Activated CD8-positive, alpha-beta T cell treated with anti-CD3 and anti-CD28 coated beads for 36 hours (primary cell): ENCODE measurements at regions not wholly inside any gene's neighbourhood (a gene's known extent, or its start where the extent isn't known, plus 50 kb on each side); places are given as distances from the start of the nearest gene placed in this dataset.

Experiments used
- ATAC-seq: fragments of 200-7000 bp; cut with Tn5 transposase; one replicate; pipeline ENCODE4 v1.10.0; 2021; ENCODE audit warnings: mild to moderate bottlenecking, moderate library complexity
- CTCF ChIA-PET: fragments of 350-600 bp; sonication (Branson Sonifier 250); formaldehyde crosslinking; loops from one replicate; lab custom pipeline; 2021; ENCODE audit warnings: antibody characterized with exemption; lab: Charles Lee
- POLR2A ChIA-PET: fragments of 350-600 bp; sonication (Branson Sonifier 250); formaldehyde crosslinking; loops from one replicate; lab custom pipeline; 2021; ENCODE audit warnings: antibody characterized with exemption; lab: Charles Lee
- DNase-seq: peaks from one replicate; pipeline ENCODE4 v3.0.0-alpha.2; 2020
- H3K27ac Mint-ChIP-seq: one replicate; pipeline ENCODE4 v1.8.0; 2021; ENCODE audit warnings: mild to moderate bottlenecking, mixed read lengths
- H3K27me3 Mint-ChIP-seq: one replicate; pipeline ENCODE4 v1.8.0; 2021; ENCODE audit warnings: mixed read lengths
- H3K36me3 Mint-ChIP-seq: one replicate; pipeline ENCODE4 v1.8.0; 2021; ENCODE audit warnings: low read depth, mixed read lengths
- H3K4me1 Mint-ChIP-seq: one replicate; pipeline ENCODE4 v1.8.0; 2021; ENCODE audit warnings: low read depth, mixed read lengths
- H3K4me3 Mint-ChIP-seq: one replicate; pipeline ENCODE4 v1.8.0; 2021; ENCODE audit warnings: mild to moderate bottlenecking, moderate library complexity, mixed read lengths
- H3K9me3 Mint-ChIP-seq: one replicate; pipeline ENCODE4 v1.8.0; 2021; ENCODE audit warnings: mixed read lengths
- intact Hi-C: fragments of 100-400 bp; cut with micrococcal nuclease; formaldehyde crosslinking; loops from one replicate; pipeline ENCODE4 v1.10.0; 2022
- TF ChIP-seq, protein P1 (sequence below): fragments of 200-600 bp; IDR thresholded peaks from one replicate; pipeline ENCODE4 v1.8.0; 2022; ENCODE audit warnings: antibody characterized with exemption, mild to moderate bottlenecking

DNA sequence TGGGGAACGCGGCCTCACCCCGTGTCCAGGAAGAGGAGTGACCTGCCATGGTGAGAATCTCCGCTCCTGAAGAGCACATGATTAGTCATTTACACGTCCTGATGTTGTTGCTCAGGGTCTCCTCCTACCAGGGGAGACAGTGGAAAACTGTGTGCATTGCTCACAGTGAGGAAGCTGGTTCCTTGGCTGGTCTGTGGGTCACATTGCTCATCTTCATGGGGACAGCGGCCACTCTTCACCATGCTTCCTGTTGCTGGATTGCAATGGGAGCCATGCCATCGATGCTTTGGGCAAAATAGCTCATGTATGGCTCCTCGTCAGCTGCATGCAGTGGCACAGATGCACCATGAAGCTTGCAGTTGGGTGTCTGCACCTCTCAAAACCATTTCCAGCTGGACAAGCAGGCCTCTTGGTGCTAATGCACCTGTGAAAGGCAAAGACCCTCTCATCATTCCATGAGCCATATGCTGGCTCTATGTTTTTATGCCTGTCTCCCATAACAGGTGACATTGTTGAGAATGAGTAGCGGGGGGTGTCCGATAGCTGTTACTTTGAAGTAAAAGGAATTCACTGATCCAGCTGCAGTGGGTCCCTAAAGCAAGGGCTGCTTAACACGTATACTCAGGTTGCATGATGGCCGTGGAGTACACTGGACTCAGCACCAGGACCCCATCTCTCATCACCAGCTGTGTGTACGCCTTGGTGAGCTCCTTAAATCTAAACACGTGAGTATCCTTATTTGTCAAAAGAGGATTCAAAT is 135.0 kb upstream of the ALKAL2 start:
- no peak for DNase-seq
- Mint-ChIP-seq H3K27ac (no peak overlapping the region), H3K4me3 (no peak overlapping the region), H3K4me1 (peaks cover 3% of the 10 kb centered on the region), H3K9me3 (no peaks in the 10 kb centered on the region), H3K27me3 (peaks cover under 1% of the 10 kb centered on the region), H3K36me3 (no peaks in the 10 kb centered on the region)
- POLR2A ChIA-PET, result no interaction called here
- ATAC-seq, result no peak
- intact Hi-C loops, result no loop called here
- TF ChIP-seq, protein P1, sequence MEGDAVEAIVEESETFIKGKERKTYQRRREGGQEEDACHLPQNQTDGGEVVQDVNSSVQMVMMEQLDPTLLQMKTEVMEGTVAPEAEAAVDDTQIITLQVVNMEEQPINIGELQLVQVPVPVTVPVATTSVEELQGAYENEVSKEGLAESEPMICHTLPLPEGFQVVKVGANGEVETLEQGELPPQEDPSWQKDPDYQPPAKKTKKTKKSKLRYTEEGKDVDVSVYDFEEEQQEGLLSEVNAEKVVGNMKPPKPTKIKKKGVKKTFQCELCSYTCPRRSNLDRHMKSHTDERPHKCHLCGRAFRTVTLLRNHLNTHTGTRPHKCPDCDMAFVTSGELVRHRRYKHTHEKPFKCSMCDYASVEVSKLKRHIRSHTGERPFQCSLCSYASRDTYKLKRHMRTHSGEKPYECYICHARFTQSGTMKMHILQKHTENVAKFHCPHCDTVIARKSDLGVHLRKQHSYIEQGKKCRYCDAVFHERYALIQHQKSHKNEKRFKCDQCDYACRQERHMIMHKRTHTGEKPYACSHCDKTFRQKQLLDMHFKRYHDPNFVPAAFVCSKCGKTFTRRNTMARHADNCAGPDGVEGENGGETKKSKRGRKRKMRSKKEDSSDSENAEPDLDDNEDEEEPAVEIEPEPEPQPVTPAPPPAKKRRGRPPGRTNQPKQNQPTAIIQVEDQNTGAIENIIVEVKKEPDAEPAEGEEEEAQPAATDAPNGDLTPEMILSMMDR, result no peak
- CTCF ChIA-PET, result no interaction called here

DNA sequence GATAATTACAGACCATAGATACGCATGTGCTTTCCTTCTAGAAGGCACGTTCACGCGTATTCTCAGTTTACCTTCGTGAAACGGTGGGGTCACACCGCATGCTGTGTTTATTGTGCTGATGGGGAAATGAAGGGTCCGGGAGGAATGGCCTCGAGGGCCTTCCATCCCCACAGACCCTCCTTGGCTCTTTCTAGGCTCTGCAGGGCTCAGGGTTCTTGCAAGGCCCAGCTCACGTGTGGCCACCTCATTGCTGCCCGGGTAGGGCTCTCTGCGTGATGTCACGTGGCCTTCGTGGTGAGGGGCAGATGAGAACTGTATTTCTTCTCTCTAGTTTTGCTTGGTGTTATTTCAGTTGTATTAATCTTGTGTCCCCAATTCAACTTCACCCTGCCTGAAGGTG is 133.5 kb upstream of the ALKAL2 start:
- Mint-ChIP-seq H3K4me3 (no peak overlapping the region), H3K27me3 (peaks cover 2% of the 10 kb centered on the region)
- TF ChIP-seq, protein P1, result no peak

DNA sequence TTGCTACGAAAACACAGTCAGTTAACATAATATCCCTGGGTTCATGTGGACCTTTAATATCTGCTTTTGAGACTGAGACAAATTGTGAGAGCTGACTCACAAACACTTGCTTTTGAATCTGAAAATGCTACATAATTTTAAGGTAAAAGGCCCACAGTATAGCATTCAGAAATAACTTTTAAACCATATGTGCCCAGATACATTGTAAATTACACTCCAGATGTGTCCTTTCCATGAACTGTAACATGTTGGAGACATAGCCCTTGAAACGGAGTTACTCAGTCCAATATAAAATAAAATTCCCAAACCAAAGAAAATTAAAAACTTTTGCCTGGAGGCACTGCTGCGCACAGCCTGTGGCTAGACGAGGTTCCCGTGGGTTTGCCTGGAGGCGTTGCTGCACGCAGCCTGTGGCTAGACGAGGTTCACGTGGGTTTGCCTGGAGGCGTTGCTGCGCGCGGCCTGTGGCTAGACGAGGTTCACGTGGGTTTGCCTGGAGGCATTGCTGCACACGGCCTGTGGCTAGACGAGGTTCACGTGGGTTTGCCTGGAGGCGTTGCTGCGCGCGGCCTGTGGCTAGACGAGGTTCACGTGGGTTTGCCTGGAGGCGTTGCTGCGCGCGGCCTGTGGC is 131.9 kb upstream of the ALKAL2 start:
- CTCF ChIA-PET, result no interaction called here
- TF ChIP-seq, protein P1, result no peak

More for the DNA sequence above, 133.5 kb upstream of the ALKAL2 start:
- Mint-ChIP-seq H3K36me3 (no peaks in the 10 kb centered on the region), H3K9me3 (no peaks in the 10 kb centered on the region), H3K4me1 (peaks cover 3% of the 10 kb centered on the region), H3K27ac (no peak overlapping the region)
- ChIA-PET CTCF (interaction anchor here (0.9 to 1.2 kb wide), 2 partner anchors 16 to 215 kb away, joined by 3 read pairs; no protein-coding TSS in a partner anchor), POLR2A (no interaction called here)
- DNase-seq (no peak), ATAC-seq (no peak)
- intact Hi-C loops, result no loop called here

DNA sequence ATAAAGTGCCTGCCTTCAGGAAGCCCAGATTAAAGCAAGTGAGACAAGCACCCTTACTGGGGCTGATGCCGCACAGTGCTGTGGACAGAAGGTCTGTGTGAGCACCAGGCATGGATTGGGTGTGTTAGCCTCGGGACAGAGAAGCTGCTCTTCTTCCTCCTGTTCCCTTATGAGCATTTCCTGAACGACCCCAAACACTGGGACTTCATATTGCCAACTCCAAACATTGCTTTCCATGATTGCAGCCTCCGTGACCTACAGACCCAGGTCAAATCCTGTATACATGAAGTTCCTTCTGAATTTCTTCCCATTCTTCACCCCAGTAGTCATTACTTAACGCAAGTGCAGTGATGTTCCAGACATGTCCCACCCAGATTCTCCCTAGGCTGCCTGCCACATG is 129.8 kb upstream of the ALKAL2 start:
- H3K9me3 Mint-ChIP-seq, result no peaks in the 10 kb centered on the region
- H3K27ac Mint-ChIP-seq, result no peak overlapping the region
- POLR2A ChIA-PET, result no interaction called here
- CTCF ChIA-PET, result interaction anchor here (1.3 kb wide), 1 partner anchor 171 kb away, joined by 3 read pairs; no protein-coding TSS in a partner anchor
- ATAC-seq (no peak), DNase-seq (no peak)
- H3K36me3 Mint-ChIP-seq, result no peaks in the 10 kb centered on the region
- TF ChIP-seq, protein P1, result no peak
- H3K4me3 Mint-ChIP-seq, result no peak overlapping the region
- peaks cover 3% of the 10 kb centered on the region for H3K4me1 Mint-ChIP-seq
- H3K27me3 Mint-ChIP-seq, result peaks cover 6% of the 10 kb centered on the region
- intact Hi-C loops, result no loop called here

More for the DNA sequence above, 131.9 kb upstream of the ALKAL2 start:
- DNase-seq (no peak), ATAC-seq (no peak)
- Mint-ChIP-seq H3K27me3 (peaks cover 2% of the 10 kb centered on the region), H3K27ac (no peak overlapping the region), H3K4me1 (peaks cover 3% of the 10 kb centered on the region), H3K4me3 (no peak overlapping the region), H3K9me3 (no peaks in the 10 kb centered on the region), H3K36me3 (no peaks in the 10 kb centered on the region)
- intact Hi-C loops, result no loop called here
- POLR2A ChIA-PET, result no interaction called here

DNA sequence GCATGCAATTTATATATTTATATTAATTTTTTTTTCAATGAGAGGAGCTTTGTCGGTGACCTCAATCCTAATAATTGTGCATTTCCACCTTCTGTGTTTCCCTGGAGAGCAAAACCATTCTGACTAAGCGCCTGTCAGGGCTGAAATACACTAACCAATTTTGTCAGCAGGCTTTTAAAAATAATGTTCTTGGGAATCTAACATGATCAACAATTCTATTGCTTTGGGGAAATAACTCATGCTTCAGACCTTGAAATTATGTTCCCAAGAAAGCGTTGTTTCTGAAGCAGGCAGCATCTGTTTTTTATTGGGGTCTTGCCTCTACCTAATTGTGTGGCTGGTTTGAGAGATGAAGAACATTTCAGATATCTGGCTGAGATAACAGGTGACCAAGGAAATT is 129.1 kb upstream of the ALKAL2 start:
- H3K4me3 Mint-ChIP-seq, result no peak overlapping the region
- H3K36me3 Mint-ChIP-seq, result no peaks in the 10 kb centered on the region
- POLR2A ChIA-PET, result no interaction called here
- H3K27me3 Mint-ChIP-seq, result peaks cover 6% of the 10 kb centered on the region
- no peaks in the 10 kb centered on the region for H3K9me3 Mint-ChIP-seq
- TF ChIP-seq, protein P1, result no peak
- no peak overlapping the region for H3K27ac Mint-ChIP-seq
- intact Hi-C loops, result no loop called here
- no peak for DNase-seq
- H3K4me1 Mint-ChIP-seq, result peaks cover 3% of the 10 kb centered on the region
- CTCF ChIA-PET, result no interaction called here
- ATAC-seq, result no peak
